Left lung (tissue), 4 donors: ENCODE measurements at regions not wholly inside any gene's neighbourhood (a gene's known extent, or its start where the extent isn't known, plus 50 kb on each side); places are given as distances from the start of the nearest gene placed in this dataset.

ENCODE experiments used
- ATAC-seq: fragments of 200-7000 bp; cut with Tn5 transposase; one replicate; pipeline ENCODE4 v1.9.1; 2020; ENCODE audit warnings: moderate library complexity
- DNase-seq, 4 donors: peaks; one replicate each; pipeline ENCODE4 v3.0.0-alpha.2; 2013 to 2020
- H3K27ac ChIP-seq, 2 donors: fragments of 200-600 bp; sonication (generic) in 1 of 2; one replicate each; pipeline versions ENCODE4 v1.5.0 to v1.8.0; 2020 to 2021
- H3K27me3 ChIP-seq, 2 donors: fragments of 200-600 bp; sonication (generic) in 1 of 2; one replicate each; pipeline versions ENCODE4 v1.5.0 to v1.8.0; 2020 to 2021
- H3K36me3 ChIP-seq, 2 donors: fragments of 200-600 bp; sonication (generic) in 1 of 2; one replicate each; pipeline versions ENCODE4 v1.5.0 to v1.8.0; 2020 to 2021
- H3K4me1 ChIP-seq, 2 donors: fragments of 200-600 bp; one replicate each; pipeline ENCODE4 v1.8.0; 2021
- H3K4me3 ChIP-seq, 2 donors: fragments of 200-600 bp; sonication (generic) in 1 of 2; one replicate each; pipeline versions ENCODE4 v1.5.0 to v1.8.0; 2020 to 2021; ENCODE audit warnings: mild to moderate bottlenecking in 1 of 2
- H3K9me3 ChIP-seq, 2 donors: fragments of 200-600 bp; sonication (generic) in 1 of 2; one replicate each; pipeline versions ENCODE4 v1.5.0 to v1.8.0; 2020 to 2021
- CTCF ChIP-seq, 2 donors: fragments of 200-600 bp; sonication (generic) in 1 of 2; IDR thresholded peaks; one replicate each; pipeline versions ENCODE4 v1.5.0 to v1.8.0; 2021; ENCODE audit warnings: antibody characterized with exemption in 2 of 2
- intact Hi-C, 2 donors: fragments of 100-400 bp; cut with DNase I; formaldehyde crosslinking; loops; one replicate each; pipeline versions ENCODE4 v1.11.2 to v1.14.2; 2022
- donor health status: DM: no; HTN: yes; CAD: no.
- donor health status: DM: no; HTN: no; CAD: no.

- Histone ChIP-seq H3K27me3 (no peaks in the 10 kb centered on the region), H3K36me3 (no peaks in the 10 kb centered on the region), H3K27ac (no peak overlapping the region), H3K4me1 (no peaks in the 10 kb centered on the region), H3K4me3 (no peak overlapping the region), H3K9me3 (no peaks in the 10 kb centered on the region)
- ATAC-seq: peak; percentile 93
- DNase-seq: no peak
- TF ChIP-seq CTCF (IDR thresholded peaks at IDR 0.05): no peak
- intact Hi-C loops: no loop called here
Measured at GRCh38 chr5:17094830-17095229, 122.6 kb upstream of the BASP1 start.

- DNase-seq (no peak), ATAC-seq (no peak)
- TF ChIP-seq CTCF (IDR thresholded peaks at IDR 0.05): no peak
- H3K27ac ChIP-seq: no peak overlapping the region
- intact Hi-C loops: no loop called here
- no peak overlapping the region for H3K4me3 ChIP-seq
- H3K27me3 ChIP-seq: no peaks in the 10 kb centered on the region
- H3K9me3 ChIP-seq: no peaks in the 10 kb centered on the region
- no peaks in the 10 kb centered on the region for H3K4me1 ChIP-seq
- H3K36me3 ChIP-seq: no peaks in the 10 kb centered on the region
Measured at GRCh38 chr5:17096952-17097695, 120.3 kb upstream of the BASP1 start.

- TF ChIP-seq CTCF (IDR thresholded peaks at IDR 0.05): no peak
- peaks cover 0 to 5% of the 10 kb centered on the region in 2 donors for H3K4me1 ChIP-seq
- no peaks in the 10 kb centered on the region for H3K9me3 ChIP-seq
- no peak overlapping the region for H3K4me3 ChIP-seq
- ATAC-seq (no peak), DNase-seq (no peak)
- no peaks in the 10 kb centered on the region for H3K36me3 ChIP-seq
- intact Hi-C loops: no loop called here
- H3K27me3 ChIP-seq: no peaks in the 10 kb centered on the region
- H3K27ac ChIP-seq: no peak overlapping the region
Measured at GRCh38 chr5:17099946-17100345, 117.5 kb upstream of the BASP1 start.

- no peaks in the 10 kb centered on the region for H3K9me3 ChIP-seq
- H3K4me1 ChIP-seq: peaks cover 0 to 13% of the 10 kb centered on the region in 2 donors
- DNase-seq (no peak), ATAC-seq (no peak)
- TF ChIP-seq CTCF (IDR thresholded peaks at IDR 0.05): no peak
- no peaks in the 10 kb centered on the region for H3K27me3 ChIP-seq
- intact Hi-C loops: no loop called here
- no peak overlapping the region for H3K27ac ChIP-seq
- H3K36me3 ChIP-seq: no peaks in the 10 kb centered on the region
- no peak overlapping the region for H3K4me3 ChIP-seq
Measured at GRCh38 chr5:17103461-17103860, 114.0 kb upstream of the BASP1 start.

GRCh38 chr5:17105744-17106418 lies 111.5 kb upstream of the BASP1 start:
- peak; percentile 25 for ATAC-seq
- Histone ChIP-seq H3K27ac (no peak overlapping the region), H3K36me3 (no peaks in the 10 kb centered on the region), H3K4me1 (peaks cover 0 to 26% of the 10 kb centered on the region in 2 donors), H3K27me3 (no peaks in the 10 kb centered on the region), H3K9me3 (no peaks in the 10 kb centered on the region), H3K4me3 (no peak overlapping the region)
- peak in 2 of 4 donors; percentile 79 to 83 for DNase-seq
- TF ChIP-seq CTCF (IDR thresholded peaks at IDR 0.05): no peak
- intact Hi-C loops: no loop called here
